ENCODE measurements at regions not wholly inside any gene's neighbourhood (a gene's known extent, or its start where the extent isn't known, plus 50 kb on each side); places are given as distances from the start of the nearest gene placed in this dataset.

GRCh38 chr10:108436096-108436495 lies 1271.6 kb upstream of the SORCS1 start:
- no peak for DNase-seq (ENCODE audit: low read depth)

GRCh38 chr10:108434559-108435252 lies 1270.2 kb upstream of the SORCS1 start:
- no peak for DNase-seq (ENCODE audit: low read depth)

GRCh38 chr10:108427146-108427545 lies 1262.6 kb upstream of the SORCS1 start:
- peak; percentile 17 for DNase-seq (ENCODE audit: low read depth)

- DNase-seq (ENCODE audit: low read depth), result no peak
These were observed 1260.9 kb upstream of the SORCS1 start for GRCh38 chr10:108425283-108425964.

GRCh38 chr10:108424656-108425055 lies 1260.2 kb upstream of the SORCS1 start:
- DNase-seq (ENCODE audit: low read depth), result no peak

- no peak for DNase-seq (ENCODE audit: low read depth)
These were observed 1257.8 kb upstream of the SORCS1 start for GRCh38 chr10:108422286-108422685.

GRCh38 chr10:108421266-108421665 lies 1256.8 kb upstream of the SORCS1 start:
- DNase-seq (ENCODE audit: low read depth), result no peak

- DNase-seq (ENCODE audit: low read depth), result no peak
These were observed 1249.4 kb upstream of the SORCS1 start for GRCh38 chr10:108413954-108414353.

GRCh38 chr10:108412323-108412722 lies 1247.8 kb upstream of the SORCS1 start:
- no peak for DNase-seq (ENCODE audit: low read depth)

- DNase-seq (ENCODE audit: low read depth), result no peak
These were observed 1247.4 kb upstream of the SORCS1 start for GRCh38 chr10:108411894-108412293.

- DNase-seq (ENCODE audit: low read depth), result no peak
These were observed 1246.7 kb upstream of the SORCS1 start for GRCh38 chr10:108411206-108411605.

- DNase-seq (ENCODE audit: low read depth), result no peak
These were observed 1245.7 kb upstream of the SORCS1 start for GRCh38 chr10:108410236-108410635.

GRCh38 chr10:108409306-108409705 lies 1244.8 kb upstream of the SORCS1 start:
- DNase-seq (ENCODE audit: low read depth), result no peak

GRCh38 chr10:108404155-108404554 lies 1239.6 kb upstream of the SORCS1 start:
- DNase-seq (ENCODE audit: low read depth), result no peak

- DNase-seq (ENCODE audit: low read depth), result no peak
These were observed 1235.0 kb upstream of the SORCS1 start for GRCh38 chr10:108399465-108399864.

- no peak for DNase-seq (ENCODE audit: low read depth)
These were observed 1228.6 kb upstream of the SORCS1 start for GRCh38 chr10:108393089-108393488.

- DNase-seq (ENCODE audit: low read depth), result no peak
These were observed 1227.8 kb upstream of the SORCS1 start for GRCh38 chr10:108392286-108392685.

GRCh38 chr10:108388706-108389105 lies 1224.2 kb upstream of the SORCS1 start:
- no peak for DNase-seq (ENCODE audit: low read depth)

GRCh38 chr10:108385963-108386362 lies 1221.5 kb upstream of the SORCS1 start:
- DNase-seq (ENCODE audit: low read depth), result no peak

GRCh38 chr10:108384378-108384777 lies 1219.9 kb upstream of the SORCS1 start:
- DNase-seq (ENCODE audit: low read depth), result no peak

- no peak for DNase-seq (ENCODE audit: low read depth)
These were observed 1214.3 kb upstream of the SORCS1 start for GRCh38 chr10:108378779-108379178.

GRCh38 chr10:108375691-108376090 lies 1211.2 kb upstream of the SORCS1 start:
- no peak for DNase-seq (ENCODE audit: low read depth)

- no peak for DNase-seq (ENCODE audit: low read depth)
These were observed 1210.5 kb upstream of the SORCS1 start for GRCh38 chr10:108374991-108375390.

GRCh38 chr10:108365541-108365940 lies 1201.0 kb upstream of the SORCS1 start:
- no peak for DNase-seq (ENCODE audit: low read depth)
